ENCODE measurements at regions not wholly inside any gene's neighbourhood (a gene's known extent, or its start where the extent isn't known, plus 50 kb on each side); places are given as distances from the start of the nearest gene placed in this dataset.

GRCh38 chr12:107325075-107325608 lies 231.8 kb upstream of the CRY1 start:
- no peak for DNase-seq

- DNase-seq: no peak
Observed at GRCh38 chr12:107326237-107326636, 232.9 kb upstream of the CRY1 start.

GRCh38 chr12:107327651-107328182 lies 234.4 kb upstream of the CRY1 start:
- DNase-seq: no peak

- peak; percentile 32 for DNase-seq
Observed at GRCh38 chr12:107328442-107329133, 235.2 kb upstream of the CRY1 start.

GRCh38 chr12:107329569-107330324 lies 236.4 kb upstream of the CRY1 start:
- DNase-seq: no peak

- DNase-seq: peak; percentile 56
Observed at GRCh38 chr12:107330831-107331431, 237.6 kb upstream of the CRY1 start.

- DNase-seq: no peak
Observed at GRCh38 chr12:107331471-107331870, 238.1 kb upstream of the CRY1 start.

GRCh38 chr12:107331912-107332311 lies 238.6 kb upstream of the CRY1 start:
- no peak for DNase-seq

- DNase-seq: no peak
Observed at GRCh38 chr12:107332743-107333142, 239.4 kb upstream of the CRY1 start.

GRCh38 chr12:107335802-107336570 lies 242.6 kb upstream of the CRY1 start:
- no peak for DNase-seq

GRCh38 chr12:107336695-107337094 lies 243.3 kb upstream of the CRY1 start:
- no peak for DNase-seq

GRCh38 chr12:107337346-107338095 lies 244.2 kb upstream of the CRY1 start:
- peak; percentile 55 for DNase-seq

- DNase-seq: no peak
Observed at GRCh38 chr12:107339487-107339886, 246.1 kb upstream of the CRY1 start.

GRCh38 chr12:107339932-107340331 lies 246.6 kb upstream of the CRY1 start:
- no peak for DNase-seq

GRCh38 chr12:107340898-107341297 lies 247.5 kb upstream of the CRY1 start:
- no peak for DNase-seq

- DNase-seq: no peak
Observed at GRCh38 chr12:107344035-107344808, 250.9 kb upstream of the CRY1 start.

- DNase-seq: no peak
Observed at GRCh38 chr12:107347261-107347660, 253.9 kb upstream of the CRY1 start.

- DNase-seq: no peak
Observed at GRCh38 chr12:107349008-107349747, 255.8 kb upstream of the CRY1 start.

GRCh38 chr12:107349839-107350238 lies 256.5 kb upstream of the CRY1 start:
- no peak for DNase-seq

- no peak for DNase-seq
Observed at GRCh38 chr12:107351109-107351508, 257.8 kb upstream of the CRY1 start.
